GM19328 (cell line): ENCODE measurements at regions not wholly inside any gene's neighbourhood (a gene's known extent, or its start where the extent isn't known, plus 50 kb on each side); places are given as distances from the start of the nearest gene placed in this dataset.

Experiments used
- ATAC-seq: cut with Tn5 transposase; IDR thresholded peaks from one replicate; pipeline ENCODE4 v1.9.1; 2021; ENCODE audit warnings: mild to moderate bottlenecking, moderate library complexity; ENCODE audit not compliant: unreplicated experiment

DNA sequence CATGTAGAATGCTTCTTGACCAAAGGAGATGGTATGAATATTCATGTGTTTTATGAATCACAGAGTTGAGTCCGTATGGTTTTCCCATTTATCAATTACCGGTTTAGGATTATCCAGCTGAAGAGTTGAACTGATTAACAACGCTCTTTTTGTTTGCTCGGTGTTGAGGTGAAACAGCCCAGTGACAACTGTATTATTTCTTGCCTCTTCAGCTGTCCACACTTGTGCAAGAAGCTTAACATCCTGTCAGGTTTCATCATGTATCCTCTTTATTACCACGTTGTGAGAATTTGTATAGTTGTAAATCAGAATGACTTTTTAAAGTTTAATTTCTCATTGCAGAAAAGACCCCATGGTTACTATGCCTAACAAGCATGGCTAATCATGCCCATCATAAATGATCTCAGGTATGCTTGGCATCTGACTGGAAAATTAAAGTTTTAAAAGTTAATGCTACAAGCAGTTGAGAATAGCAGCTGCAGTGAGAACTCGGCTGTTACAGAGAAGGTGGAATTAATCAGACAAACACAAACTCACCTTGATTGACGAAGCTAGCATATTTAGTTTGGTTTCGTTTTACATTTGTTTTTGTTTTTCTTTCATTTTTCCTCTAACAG, 563.2 kb upstream of the ADGRL2 start:
- ATAC-seq = no peak

DNA sequence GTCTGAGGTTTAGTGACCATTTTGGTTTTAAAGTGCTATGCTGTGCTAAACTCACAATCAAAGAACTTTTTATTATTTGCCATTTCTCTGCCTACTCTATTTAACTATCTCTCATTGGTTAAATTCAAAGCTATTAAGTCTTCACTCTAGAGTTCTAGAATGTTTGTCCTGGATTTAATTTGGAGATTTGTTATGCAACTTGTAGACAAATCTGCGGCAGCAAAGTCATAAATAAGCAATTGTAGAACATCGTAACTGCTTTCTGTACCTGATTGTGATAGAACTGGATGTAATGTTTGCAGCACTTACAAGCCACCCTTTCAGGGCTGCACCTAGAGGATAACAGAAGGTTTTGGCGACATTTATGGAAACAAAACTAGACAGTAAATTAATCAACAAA, 566.5 kb upstream of the ADGRL2 start:
- no peak for ATAC-seq

DNA sequence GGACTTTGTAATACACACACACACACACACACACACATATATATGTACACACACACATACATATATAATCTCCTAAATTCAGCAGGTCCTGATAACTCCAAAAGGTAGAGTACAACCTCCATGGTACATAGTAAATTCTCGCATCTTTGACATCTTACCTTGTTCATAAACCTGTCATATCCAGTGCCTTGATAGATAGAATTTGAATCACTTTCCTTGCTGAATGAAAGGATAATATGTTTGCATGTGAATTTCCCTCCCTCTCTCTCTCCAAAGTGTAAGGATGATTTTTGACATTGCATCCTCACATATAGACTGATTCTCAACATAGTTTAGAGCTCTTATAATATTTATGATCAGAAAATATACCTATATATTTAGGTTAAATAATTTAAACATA, 567.1 kb upstream of the ADGRL2 start:
- no peak for ATAC-seq

DNA sequence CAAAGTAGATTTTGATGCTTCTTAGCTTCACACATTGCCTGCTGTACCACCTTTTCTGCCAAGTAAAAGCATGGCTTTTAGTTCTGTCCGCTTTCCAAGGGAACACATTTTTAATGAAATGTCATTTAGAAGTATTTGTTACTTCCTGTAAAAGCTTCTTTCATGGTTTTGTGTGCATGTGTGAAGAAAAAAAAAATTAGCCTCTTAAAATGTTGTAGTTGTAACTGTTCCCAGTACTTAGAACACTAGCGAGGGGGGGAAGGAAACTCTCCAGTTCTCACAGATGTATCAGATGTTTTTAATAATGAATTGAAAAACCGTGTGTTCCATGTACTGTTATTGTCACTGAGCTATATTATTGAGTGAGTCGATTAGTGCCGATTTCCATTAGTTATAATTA, 568.3 kb upstream of the ADGRL2 start:
- ATAC-seq = no peak

DNA sequence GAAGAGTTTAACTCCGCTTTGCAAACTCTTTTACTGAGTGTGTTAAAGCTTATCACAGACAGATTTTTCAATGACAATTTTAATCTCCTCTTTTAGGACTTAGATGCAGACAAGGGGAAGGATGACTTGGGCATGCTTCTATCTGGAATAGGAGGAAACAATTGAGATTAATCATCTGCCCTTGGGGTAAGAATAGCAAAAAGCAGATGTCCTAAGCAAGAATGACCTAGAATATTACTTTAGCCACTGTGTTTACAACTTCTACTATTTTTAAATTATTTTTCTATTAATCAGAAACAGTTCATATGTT, 569.0 kb upstream of the ADGRL2 start:
- ATAC-seq = no peak

DNA sequence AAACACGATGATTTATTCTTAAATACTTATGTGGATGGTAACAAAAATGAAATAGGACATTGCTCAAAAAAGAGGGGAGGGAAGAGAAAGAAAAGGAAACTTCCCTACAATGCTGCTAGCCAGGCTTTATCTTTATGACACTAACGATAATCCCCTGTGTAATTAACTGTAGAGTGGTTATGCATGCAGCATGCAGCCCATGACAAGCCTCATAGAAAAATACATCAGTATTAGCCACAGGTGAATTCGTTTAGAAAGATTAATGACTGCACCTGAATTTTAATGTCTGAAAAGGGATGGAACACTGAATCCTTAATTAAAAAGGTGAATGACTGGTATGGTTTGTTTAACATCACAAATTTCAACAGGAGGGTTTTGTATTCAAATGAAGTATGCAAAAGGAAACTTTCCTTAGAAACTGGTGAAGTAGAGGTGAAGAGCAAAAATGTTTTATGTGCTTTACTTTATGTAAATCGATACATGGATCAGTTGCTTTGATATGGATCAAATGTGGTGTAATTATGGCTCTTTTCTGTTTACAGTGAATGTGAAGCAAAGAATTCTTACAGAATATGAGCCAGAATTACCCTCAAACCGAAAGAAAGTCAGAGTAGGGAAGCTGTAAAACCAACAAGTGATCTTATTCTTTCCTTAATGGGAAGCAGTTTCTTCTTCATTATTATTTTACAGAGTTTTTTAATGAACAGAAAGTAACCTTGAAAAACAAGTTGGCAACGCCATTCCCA, 569.6 kb upstream of the ADGRL2 start:
- no peak for ATAC-seq

DNA sequence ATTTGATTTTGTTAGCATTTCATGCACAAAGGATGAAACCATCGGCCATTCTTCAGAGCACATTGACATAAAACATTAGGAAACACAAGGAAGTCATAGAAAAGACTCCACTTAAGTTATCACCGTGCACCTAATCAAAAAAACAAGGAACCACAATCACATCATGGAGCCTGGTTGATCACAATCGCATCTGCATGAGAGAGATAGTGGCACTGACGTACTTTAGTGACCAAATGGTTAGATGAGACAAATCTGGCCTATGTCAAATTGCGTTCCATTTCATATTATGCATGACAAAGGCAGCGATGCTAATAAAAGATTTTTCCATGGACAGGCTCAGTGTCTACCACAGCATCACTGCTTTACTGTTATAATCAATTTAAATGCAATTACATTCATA, 571.8 kb upstream of the ADGRL2 start:
- ATAC-seq = no peak

DNA sequence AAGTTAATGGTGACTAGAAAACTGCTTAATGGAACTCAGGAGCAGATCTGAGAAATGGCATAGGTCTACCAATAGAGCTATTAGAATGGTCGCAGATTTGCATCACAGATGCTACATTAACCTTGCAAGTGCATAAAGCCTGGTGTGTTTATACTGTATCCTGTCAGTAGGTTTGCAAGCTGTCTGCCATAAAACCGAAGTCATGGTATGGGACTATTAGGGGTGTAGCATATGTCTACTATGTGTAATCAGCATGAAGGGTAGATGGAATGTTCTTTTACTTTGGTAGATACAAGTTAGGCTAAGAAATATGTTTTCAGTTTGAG, 574.2 kb upstream of the ADGRL2 start:
- ATAC-seq = no peak

DNA sequence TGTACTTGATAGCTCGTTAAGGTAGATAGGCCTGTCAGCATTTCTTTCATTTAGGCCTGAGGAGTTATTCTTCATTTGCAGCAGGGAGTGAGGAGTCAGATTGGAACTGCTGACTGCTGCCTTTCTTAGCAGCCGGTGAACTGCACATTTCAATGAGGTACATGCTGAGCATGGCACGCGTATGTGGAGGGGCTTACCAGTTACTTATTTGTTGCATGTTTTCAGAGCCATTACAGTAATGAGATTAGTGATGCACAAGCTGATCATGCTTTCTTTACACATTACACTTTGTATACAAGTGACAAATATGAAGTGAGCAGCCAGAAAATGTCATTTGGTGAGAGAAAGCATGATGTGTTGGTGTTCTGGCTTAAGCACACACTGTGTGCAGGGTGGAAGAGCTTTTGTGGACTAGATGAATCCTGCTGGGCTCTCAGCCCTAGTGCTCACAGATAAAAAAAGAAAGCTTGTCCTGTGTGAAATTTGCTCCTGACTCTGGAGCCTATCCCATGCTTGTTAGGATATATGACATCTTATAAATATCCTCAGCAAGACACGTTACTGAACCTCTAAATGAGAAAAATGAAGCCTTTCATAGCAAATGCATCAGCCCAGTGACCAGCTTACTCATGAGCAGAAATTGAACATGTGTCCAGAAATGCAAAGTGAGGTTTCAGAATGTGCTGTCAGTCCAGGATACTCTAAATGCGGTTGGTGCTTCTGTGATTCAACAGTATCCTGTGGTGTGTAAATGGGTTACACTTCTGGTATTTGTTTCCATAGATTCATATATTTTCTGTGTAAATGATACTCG, 574.7 kb upstream of the ADGRL2 start:
- ATAC-seq = peak; percentile 82

DNA sequence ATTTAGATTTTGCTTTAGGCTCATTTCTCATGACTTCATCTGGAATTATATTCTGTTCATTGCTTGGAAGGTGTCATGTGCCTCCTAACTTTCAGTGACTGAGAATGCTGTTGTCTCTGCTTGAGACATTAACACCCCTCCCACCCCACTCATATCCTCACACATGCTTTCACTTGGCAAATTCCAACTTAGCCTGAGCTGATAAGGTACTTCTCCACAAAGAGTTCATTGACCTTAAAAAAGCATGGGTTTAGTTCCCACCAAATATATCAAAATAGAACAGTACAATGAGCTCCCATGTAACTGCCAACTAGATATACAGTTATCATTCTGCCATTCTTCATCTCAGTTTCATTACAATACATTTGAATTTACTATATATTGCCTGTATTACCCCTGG, 576.5 kb upstream of the ADGRL2 start:
- ATAC-seq = no peak

DNA sequence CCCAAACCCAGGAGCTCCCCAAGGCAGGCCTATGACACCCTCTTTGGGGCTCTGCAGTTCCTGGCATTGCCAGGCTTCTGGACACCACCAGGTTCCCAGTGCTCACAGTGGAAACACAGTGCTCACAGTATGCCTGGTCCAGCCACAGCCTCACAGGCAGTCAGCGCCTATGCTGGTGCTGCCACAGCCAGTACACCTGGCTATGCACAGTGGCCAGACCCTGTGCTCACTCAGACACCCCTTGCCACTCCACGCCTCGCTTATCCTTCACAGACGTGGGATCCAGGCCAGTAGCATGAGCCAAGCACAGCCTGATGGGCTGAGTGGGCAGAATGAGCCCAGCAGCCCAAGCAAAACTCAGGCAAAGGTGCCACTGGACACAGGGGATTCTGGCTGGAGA, 579.2 kb upstream of the ADGRL2 start:
- ATAC-seq = no peak

DNA sequence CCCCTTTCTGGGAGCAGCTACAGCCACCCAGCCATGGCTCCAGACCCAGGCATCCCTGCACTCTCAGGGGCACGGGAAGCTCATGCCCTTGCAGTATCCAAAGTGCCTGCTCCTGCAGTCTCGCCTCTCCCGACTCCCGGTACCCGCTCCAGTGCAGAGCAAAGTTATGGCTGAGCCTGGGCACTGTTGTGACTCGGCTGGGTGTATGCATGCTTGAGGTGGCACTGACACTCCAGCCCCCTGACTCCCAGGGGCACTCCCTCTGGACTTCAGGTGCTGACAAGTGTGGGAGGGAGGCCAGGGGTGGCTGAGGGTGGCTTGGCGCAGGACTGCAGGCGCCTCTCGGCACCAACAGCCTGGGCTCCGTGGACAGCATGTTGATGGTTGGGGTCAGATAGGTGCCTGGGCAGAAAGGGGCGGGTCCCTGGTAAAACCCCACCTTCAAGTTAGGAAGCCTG, 580.1 kb upstream of the ADGRL2 start:
- no peak for ATAC-seq

DNA sequence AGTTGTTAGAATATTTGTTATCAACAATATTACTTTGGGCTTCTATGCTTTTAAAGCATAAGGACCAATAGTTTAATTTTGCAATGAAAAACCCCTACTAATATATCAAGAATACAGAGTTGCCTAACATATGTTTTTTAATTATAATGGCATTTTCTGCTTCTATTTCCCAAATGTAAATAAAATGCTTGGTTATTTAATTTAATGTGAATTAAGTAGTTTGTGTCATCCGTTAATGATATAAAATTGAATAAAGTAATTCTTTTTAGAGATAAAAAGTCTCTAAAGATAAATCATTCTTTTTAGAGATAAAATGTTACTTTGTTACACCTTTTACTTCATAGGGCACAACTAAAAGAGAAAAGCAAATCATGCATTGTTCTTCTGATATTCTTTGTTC, 583.7 kb upstream of the ADGRL2 start:
- no peak for ATAC-seq

DNA sequence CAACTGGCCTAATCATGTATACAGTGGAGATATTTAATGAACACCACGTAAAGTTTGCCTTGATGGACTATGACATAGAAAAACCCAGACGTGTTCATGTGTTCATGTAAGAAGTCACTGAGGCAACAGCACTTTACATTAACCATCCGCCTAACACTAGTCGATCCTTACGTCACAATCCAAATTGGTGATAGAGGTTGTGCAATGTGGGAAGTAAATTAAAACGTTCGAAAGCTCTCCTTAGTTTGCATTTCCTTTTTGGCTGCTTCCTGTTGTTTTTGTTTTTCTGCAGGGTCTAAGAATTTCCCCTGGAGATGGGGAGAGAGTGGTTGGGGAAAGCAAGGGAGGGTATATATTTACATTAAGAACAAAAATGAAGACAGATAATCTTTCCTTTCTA, 587.5 kb upstream of the ADGRL2 start:
- no peak for ATAC-seq

DNA sequence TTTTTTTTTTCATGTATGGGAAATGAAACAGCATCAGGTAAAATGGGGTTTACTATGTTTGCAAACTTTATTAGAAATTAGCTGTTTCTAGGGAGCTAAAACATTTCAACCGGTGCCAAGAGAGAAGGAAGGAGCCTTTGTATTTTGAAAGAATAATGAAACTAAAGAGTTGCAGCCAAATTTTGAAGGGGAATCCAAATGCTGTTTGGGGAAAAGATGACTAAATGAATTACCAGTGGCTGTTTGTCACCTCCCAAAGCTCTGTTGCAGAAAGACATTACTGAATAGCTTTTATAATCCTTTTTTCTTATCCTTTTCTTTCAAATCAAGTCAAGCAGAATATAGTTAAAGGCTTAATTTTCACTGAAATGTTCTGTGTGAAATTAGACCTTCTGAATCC, 591.3 kb upstream of the ADGRL2 start:
- ATAC-seq = no peak

DNA sequence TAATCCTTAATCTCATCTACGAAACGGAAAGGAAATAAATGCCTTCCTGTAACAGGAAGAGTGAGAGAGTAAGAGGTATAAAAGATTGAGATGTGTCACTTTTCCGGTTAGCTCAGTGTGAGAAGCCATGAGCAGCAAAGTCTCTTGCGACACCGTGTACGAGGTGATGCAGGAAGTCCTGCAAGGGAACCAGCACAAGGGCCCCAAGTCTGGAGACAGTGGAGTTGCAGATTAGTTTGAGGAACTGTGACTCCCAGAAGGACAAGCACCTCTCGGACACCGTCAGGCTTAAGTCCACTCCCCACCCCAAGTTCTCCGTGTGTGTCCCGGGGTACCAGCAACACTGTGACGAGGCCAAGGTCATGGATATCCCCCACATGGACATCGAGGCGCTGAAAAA, 592.3 kb upstream of the ADGRL2 start:
- ATAC-seq = no peak

DNA sequence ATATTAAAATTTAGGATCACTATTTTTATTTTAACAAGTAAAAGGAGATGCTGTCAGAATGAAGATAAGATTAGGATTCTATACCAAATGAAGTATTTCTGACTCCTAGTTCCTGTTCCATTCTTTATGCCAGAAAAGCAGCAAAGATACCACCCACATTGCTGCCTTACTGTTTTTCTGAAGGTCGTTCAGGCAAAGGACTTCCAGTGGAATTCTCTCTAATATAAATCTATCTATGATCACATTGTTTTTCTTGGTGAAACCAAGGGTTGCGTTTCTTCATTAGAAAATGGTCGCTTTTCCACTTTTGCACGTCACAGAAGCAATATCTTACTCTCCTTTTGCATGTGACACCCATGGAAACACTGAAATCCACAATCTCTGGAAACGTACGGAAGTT, 594.8 kb upstream of the ADGRL2 start:
- ATAC-seq = no peak

DNA sequence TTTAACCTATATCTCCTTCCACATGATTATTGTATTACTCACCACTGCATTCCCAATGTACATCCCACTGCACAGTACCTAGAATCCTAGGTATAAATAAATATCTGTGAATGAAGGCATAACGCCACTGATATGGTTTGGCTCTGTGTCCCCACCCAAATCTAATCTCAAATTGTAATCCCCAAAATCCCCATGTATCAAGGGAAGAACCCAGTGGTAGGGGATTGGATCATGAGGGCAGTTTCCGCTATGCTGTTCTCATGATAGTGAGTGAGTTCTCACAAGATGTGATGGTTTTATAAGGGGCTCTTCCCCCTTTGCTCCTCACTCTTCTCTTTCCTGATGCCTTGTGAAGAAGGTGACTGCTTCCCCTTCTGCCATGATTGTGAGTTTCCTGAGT, 599.0 kb upstream of the ADGRL2 start:
- no peak for ATAC-seq

DNA sequence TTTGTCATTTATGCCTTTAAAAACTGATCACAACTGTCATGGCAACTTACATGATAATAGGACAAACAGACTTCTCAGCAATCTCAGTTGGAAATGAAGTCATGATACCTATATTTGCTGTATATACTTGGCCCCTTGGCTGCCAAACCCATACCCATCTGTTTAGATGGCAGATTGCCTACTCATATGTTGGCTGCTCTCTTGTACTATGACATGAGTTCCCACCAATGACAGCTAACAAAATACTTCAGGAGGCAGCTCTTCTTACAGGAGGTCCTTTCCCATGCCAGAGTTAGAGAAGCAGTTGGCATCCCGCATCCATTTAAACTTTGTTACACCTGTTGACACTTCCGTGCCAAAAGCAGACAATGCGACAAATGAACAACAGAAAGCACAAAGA, 603.1 kb upstream of the ADGRL2 start:
- ATAC-seq = no peak

DNA sequence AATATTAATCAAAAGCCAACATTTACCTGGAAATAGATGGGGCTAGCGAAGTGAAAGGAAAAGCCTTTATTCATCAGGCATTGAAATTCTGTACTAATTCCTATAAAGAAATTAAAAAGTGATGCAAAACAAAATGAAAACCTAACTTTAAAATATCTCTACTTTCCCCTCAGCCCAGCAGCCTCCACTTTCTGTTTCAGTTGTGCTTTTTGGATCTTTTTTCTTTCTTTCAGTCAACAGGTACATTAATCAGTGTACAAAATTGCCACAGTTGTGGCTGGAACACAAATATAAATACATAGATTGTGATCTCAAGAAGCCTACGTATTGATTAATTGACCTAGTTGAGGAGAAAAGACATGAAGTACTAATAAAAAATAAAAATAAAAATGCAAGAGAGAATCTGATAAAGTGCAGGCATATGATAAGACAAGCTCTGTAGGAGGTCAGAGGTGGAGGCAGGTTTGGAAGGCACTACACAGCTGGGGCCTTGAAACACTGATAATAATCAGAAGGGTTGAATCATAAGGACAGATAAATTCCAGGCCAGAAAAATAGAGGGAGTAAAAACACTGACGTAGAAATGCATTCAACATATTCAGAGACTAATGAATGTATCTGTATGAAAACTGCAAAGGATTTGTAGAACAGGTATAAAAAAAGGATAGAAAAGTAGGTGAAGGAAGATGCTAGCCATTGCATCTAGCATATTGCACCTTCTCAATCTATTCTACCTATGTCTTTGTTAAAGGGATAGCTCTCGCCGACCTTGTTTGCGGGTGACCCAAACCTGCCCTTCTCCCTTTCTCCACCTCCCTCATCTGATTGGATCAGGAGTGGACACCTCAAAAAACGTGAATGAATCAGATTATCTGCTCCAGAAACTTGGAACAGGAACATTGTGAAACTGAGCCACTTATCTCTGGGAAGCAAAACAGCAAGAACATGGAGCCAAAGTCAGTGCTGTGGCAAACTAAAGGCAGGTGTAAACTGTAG, 607.8 kb upstream of the ADGRL2 start:
- no peak for ATAC-seq

DNA sequence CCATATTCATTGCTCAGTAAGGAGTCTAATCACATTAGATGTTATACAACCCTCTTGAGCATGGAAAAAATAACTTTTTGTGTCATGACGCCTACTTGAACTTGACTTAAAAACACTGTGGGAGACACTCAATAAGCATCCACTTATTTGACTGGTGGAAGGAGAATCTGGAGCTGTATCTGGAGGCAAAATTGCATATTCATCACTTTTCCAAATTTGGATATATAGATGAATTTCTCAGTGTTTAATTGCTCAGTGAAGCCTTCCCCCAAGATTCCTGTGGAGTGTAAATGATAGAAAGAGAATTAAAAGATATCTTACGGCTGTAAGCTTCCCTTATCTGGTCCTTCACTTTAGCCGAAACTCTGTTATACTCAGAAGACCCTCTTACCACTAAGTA, 610.7 kb upstream of the ADGRL2 start:
- no peak for ATAC-seq
